ENCODE measurements at regions not wholly inside any gene's neighbourhood (a gene's known extent, or its start where the extent isn't known, plus 50 kb on each side); places are given as distances from the start of the nearest gene placed in this dataset.

DNA sequence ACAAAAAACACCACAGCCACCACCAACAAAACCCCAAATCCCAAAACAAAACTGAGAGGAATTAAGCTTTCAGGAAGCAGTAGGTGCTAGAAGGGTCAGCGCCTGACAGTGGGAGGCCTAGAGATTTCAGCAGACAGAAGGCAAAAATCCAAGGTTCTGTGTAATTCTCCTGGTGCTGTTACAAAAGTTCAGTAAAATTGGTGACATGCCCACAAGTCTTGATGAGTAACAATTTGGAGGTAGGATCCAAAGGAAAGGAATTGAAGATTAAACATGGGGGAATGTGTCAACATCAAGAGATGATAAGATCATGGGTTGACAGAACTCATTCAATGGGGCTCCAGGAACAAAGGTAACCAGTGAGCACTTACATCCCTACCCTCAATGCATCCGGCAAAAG lies 653.8 kb upstream of the CPEB2 start:
- TF ChIP-seq CHD2 (IDR thresholded peaks at IDR 0.05; ENCODE audit: low read length) (no peak), BRCA1 (IDR thresholded peaks at IDR 0.05; ENCODE audit: low read depth, low read length) (no peak), SP4 (IDR thresholded peaks at IDR 0.05; ENCODE audit: low read length) (no peak), ZNF274 (IDR thresholded peaks at IDR 0.05; ENCODE audit: borderline replicate concordance, extremely low read depth, low read length) (no peak), HDAC6 (IDR thresholded peaks at IDR 0.05; ENCODE audit: low read depth, low read length) (no peak), FOSL1 (IDR thresholded peaks at IDR 0.05; ENCODE audit: insufficient read depth, low read depth, low read length) (no peak), RXRA (IDR thresholded peaks at IDR 0.05; ENCODE audit: insufficient read depth, low read depth, low read length) (no peak), SIX5 (IDR thresholded peaks at IDR 0.05; ENCODE audit: low read depth, low read length) (no peak), SP2 (IDR thresholded peaks at IDR 0.05; ENCODE audit: low read length) (no peak), KDM5A (IDR thresholded peaks at IDR 0.05; ENCODE audit: low read length) (no peak), SP1 (IDR thresholded peaks at IDR 0.05; ENCODE audit: low read depth, low read length) (no peak), KDM1A (IDR thresholded peaks at IDR 0.05; ENCODE audit: borderline replicate concordance, low read length) (no peak)
- TF ChIP-seq, protein P1, sequence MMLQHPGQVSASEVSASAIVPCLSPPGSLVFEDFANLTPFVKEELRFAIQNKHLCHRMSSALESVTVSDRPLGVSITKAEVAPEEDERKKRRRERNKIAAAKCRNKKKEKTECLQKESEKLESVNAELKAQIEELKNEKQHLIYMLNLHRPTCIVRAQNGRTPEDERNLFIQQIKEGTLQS (IDR thresholded peaks at IDR 0.05; ENCODE audit: insufficient read depth, low read depth, low read length), result no peak
- no peak overlapping the region for H4K8ac ChIP-seq (ENCODE audit: extremely low read depth, insufficient read depth, low read length)
- H3K27ac ChIP-seq (ENCODE audit: low read depth, low read length), result no peak overlapping the region
- no peak overlapping the region for H3K18ac ChIP-seq (ENCODE audit: extremely low read depth, low read length)
- no peak overlapping the region for H2AK5ac ChIP-seq (ENCODE audit: low read depth, low read length)
- DNase-seq (ENCODE audit: low read depth in 1 of 2, low spot score in 2 of 2) (no peak), FAIRE-seq (no peak)
- H3K14ac ChIP-seq (ENCODE audit: insufficient read length), result no peak overlapping the region
- no peak overlapping the region for H3K23ac ChIP-seq (ENCODE audit: insufficient read length)
- H3K4me1 ChIP-seq (replicated peaks in 1 of 4; ENCODE audit: control insufficient read depth in 3 of 4, insufficient read depth in 4 of 4, low read length in 3 of 4), result no peaks in the 10 kb centered on the region
- H4K5ac ChIP-seq (ENCODE audit: insufficient read length, low read depth, low read length), result no peak overlapping the region
- H3K9me3 ChIP-seq (ENCODE audit: insufficient read depth in 2 of 2, low read depth in 1 of 2, low read length in 1 of 2), result no peaks in the 10 kb centered on the region
- H3K23me2 ChIP-seq (ENCODE audit: low read depth, low read length), result no peaks in the 10 kb centered on the region
- H2AFZ ChIP-seq (ENCODE audit: low read length), result no peak overlapping the region
- H3K27me3 ChIP-seq (replicated peaks in 1 of 4; ENCODE audit: control insufficient read depth in 3 of 4, extremely low read depth in 1 of 4, insufficient read depth in 3 of 4, low read length in 3 of 4), result no peaks in the 10 kb centered on the region; a peak in 1 of 7 replicates
- H3K4me2 ChIP-seq (ENCODE audit: insufficient read depth in 1 of 2, low read depth in 2 of 2, low read length in 2 of 2), result no peak overlapping the region
- ChIA-PET CTCF (ENCODE audit: partially characterized antibody) (interaction anchor here (0.8 to 1.5 kb wide), 3 partner anchors 11 to 694 kb away, joined by 3 to 4 read pairs (median 3); no protein-coding TSS in a partner anchor), POLR2A (ENCODE audit: partially characterized antibody) (no interaction called here)
- no peak overlapping the region for H2BK5ac ChIP-seq (ENCODE audit: low read depth, low read length)
- no peak overlapping the region for H2BK120ac ChIP-seq (replicated peaks; ENCODE audit: low read depth, low read length)
- H3K79me2 ChIP-seq (ENCODE audit: control insufficient read depth in 1 of 2, insufficient read depth in 2 of 2, low read length in 2 of 2), result no peaks in the 10 kb centered on the region
- H2BK12ac ChIP-seq (ENCODE audit: low read depth, low read length), result no peak overlapping the region
- no peaks in the 10 kb centered on the region for H4K20me1 ChIP-seq (replicated peaks in 1 of 2; ENCODE audit: control insufficient read depth in 1 of 2, insufficient read depth in 2 of 2, low read length in 2 of 2)
- no peak overlapping the region for H3K4ac ChIP-seq (replicated peaks; ENCODE audit: insufficient read length, low read depth, low read length)
- H4K91ac ChIP-seq (replicated peaks; ENCODE audit: insufficient read length, low read length), result no peak overlapping the region
- no peak overlapping the region for H2BK20ac ChIP-seq (ENCODE audit: low read length)
- no peak overlapping the region for H3K56ac ChIP-seq (replicated peaks; ENCODE audit: insufficient read length, low read depth, low read length)
- H3K79me1 ChIP-seq (ENCODE audit: low read depth, low read length), result no peaks in the 10 kb centered on the region
- 98% methylated on average over 2 of the region's 2 CpGs; no CpG with 5 or more reads in 1 of the 2 experiments for WGBS, 2 experiments (ENCODE audit: extremely low coverage in 1 of 2, insufficient coverage in 1 of 2, insufficient read length in 1 of 2, insufficient replicate concordance in 2 of 2, low coverage in 1 of 2, low lambda C conversion rate in 2 of 2, missing lambda C conversion rate in 1 of 2)
- H2BK15ac ChIP-seq (ENCODE audit: low read length), result no peak overlapping the region
- H3K36me3 ChIP-seq (ENCODE audit: control insufficient read depth in 2 of 4, insufficient read depth in 4 of 4, low read length in 3 of 4), result no peaks in the 10 kb centered on the region
- no peak overlapping the region for H3K4me3 ChIP-seq (ENCODE audit: extremely low read depth in 1 of 4, insufficient read depth in 2 of 4, low read depth in 3 of 4, low read length in 4 of 4)
- no peak overlapping the region for H3K9ac ChIP-seq (replicated peaks in 1 of 4; ENCODE audit: extremely low read depth in 1 of 4, low read depth in 3 of 4, low read length in 3 of 4)

Measured in H1 (cell line).